ENCODE measurements at regions not wholly inside any gene's neighbourhood (a gene's known extent, or its start where the extent isn't known, plus 50 kb on each side); places are given as distances from the start of the nearest gene placed in this dataset.

DNA sequence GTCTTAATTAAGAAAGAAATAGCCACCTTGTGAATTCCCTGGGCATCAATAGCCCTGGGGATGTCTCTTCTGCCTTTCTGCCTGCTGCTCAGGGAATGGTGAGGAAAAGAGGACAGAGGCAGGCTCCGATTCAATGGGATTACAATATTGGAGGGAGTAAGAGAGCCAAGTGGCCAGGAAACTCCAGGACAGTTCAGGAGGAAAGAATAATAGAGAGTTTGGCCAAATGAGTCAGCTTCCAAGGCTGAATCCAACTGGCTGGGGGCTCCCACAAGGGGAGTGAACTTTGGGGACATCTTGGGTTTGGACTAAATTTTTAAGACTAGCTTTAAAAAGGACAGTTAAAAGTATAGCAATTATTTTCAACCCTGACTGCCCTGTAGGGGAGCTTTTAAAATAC, 235.8 kb upstream of the ASIC2 start:
- no peak for TF ChIP-seq POLR2A (IDR thresholded peaks at IDR 0.05)
- TF ChIP-seq POLR2AphosphoS5 (IDR thresholded peaks at IDR 0.05), result no peak
- TF ChIP-seq, protein P1, sequence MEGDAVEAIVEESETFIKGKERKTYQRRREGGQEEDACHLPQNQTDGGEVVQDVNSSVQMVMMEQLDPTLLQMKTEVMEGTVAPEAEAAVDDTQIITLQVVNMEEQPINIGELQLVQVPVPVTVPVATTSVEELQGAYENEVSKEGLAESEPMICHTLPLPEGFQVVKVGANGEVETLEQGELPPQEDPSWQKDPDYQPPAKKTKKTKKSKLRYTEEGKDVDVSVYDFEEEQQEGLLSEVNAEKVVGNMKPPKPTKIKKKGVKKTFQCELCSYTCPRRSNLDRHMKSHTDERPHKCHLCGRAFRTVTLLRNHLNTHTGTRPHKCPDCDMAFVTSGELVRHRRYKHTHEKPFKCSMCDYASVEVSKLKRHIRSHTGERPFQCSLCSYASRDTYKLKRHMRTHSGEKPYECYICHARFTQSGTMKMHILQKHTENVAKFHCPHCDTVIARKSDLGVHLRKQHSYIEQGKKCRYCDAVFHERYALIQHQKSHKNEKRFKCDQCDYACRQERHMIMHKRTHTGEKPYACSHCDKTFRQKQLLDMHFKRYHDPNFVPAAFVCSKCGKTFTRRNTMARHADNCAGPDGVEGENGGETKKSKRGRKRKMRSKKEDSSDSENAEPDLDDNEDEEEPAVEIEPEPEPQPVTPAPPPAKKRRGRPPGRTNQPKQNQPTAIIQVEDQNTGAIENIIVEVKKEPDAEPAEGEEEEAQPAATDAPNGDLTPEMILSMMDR (IDR thresholded peaks at IDR 0.05), result no peak
- TF ChIP-seq EP300 (IDR thresholded peaks at IDR 0.05), result no peak
- no peak overlapping the region for H3K4me3 ChIP-seq
- no peaks in the 10 kb centered on the region for H3K36me3 ChIP-seq
- no peak overlapping the region for H3K27ac ChIP-seq
- no peak for DNase-seq
- H3K4me1 ChIP-seq, result peaks cover 0 to 2% (median 0%) of the 10 kb centered on the region in 4 donors
- WGBS, 2 donors, result 73 to 75% methylated on average over 1 of the region's 1 CpG
- peaks cover 0 to 5% (median 2%) of the 10 kb centered on the region in 4 donors for H3K9me3 ChIP-seq
- intact Hi-C loops (cut with DNase I), result no loop called here
- H3K27me3 ChIP-seq, result no peaks in the 10 kb centered on the region

DNA sequence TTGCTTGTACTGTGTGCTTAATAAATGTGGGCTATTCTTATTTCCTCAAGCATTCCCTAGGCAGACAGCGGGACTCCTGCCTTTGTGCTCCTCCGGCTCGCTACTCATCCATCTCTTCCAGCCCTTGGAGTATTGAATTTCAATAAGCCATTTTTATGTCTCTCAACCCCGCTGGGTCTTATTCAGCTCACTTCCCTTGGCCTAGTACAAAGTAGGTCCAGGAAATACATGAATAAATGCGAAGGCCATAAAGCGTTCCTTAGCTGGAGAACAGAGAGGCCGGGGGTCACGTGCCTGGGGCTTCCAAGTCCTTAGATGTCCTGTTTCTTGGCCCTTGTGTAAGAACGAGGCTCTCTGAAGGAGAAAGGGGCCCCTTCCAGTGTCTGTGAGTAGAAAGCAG, 236.7 kb upstream of the ASIC2 start:
- Histone ChIP-seq H3K4me3 (no peak overlapping the region), H3K36me3 (no peaks in the 10 kb centered on the region), H3K27ac (no peak overlapping the region), H3K4me1 (no peaks in the 10 kb centered on the region), H3K27me3 (no peaks in the 10 kb centered on the region), H3K9me3 (peaks cover 0 to 5% (median 2%) of the 10 kb centered on the region in 4 donors)
- DNase-seq, result no peak
- TF ChIP-seq POLR2A (IDR thresholded peaks at IDR 0.05) (no peak), POLR2AphosphoS5 (IDR thresholded peaks at IDR 0.05) (no peak), EP300 (IDR thresholded peaks at IDR 0.05) (no peak)
- TF ChIP-seq, protein P1 (IDR thresholded peaks at IDR 0.05), result no peak
- WGBS, 2 donors, result 75 to 76% methylated on average over 9 of the region's 9 CpGs
- intact Hi-C loops (cut with DNase I), result no loop called here

DNA sequence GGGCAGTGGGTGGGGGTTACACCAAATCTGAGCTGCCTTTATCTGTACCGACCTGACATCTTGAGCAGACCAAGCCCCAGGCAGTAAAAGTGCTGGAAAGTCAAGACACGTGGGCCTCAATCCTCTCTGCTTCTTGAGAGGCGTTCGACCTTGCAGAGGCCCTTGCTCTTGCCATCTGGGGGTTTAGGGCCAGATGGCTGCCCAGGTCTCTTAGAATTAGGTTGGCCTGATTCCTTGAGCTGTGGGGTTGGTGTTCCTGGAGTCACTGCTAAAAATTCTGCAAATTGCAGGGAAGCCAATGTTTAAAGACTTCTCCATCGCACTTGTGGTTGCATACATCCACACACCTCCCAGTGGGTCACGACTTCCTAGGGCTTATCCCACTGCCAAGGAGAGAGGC, 238.2 kb upstream of the ASIC2 start:
- no peaks in the 10 kb centered on the region for H3K4me1 ChIP-seq
- H3K27me3 ChIP-seq, result no peaks in the 10 kb centered on the region
- H3K36me3 ChIP-seq, result no peaks in the 10 kb centered on the region
- H3K9me3 ChIP-seq, result peaks cover 0 to 5% (median 2%) of the 10 kb centered on the region in 4 donors
- no peak overlapping the region for H3K27ac ChIP-seq
- WGBS, 2 donors, result 69 to 80% methylated on average over 6 of the region's 6 CpGs
- intact Hi-C loops (cut with DNase I), result no loop called here
- DNase-seq, result no peak
- H3K4me3 ChIP-seq, result no peak overlapping the region
- TF ChIP-seq, protein P1 (IDR thresholded peaks at IDR 0.05), result no peak
- TF ChIP-seq POLR2AphosphoS5 (IDR thresholded peaks at IDR 0.05), result no peak
- TF ChIP-seq EP300 (IDR thresholded peaks at IDR 0.05), result no peak
- TF ChIP-seq POLR2A (IDR thresholded peaks at IDR 0.05), result no peak

DNA sequence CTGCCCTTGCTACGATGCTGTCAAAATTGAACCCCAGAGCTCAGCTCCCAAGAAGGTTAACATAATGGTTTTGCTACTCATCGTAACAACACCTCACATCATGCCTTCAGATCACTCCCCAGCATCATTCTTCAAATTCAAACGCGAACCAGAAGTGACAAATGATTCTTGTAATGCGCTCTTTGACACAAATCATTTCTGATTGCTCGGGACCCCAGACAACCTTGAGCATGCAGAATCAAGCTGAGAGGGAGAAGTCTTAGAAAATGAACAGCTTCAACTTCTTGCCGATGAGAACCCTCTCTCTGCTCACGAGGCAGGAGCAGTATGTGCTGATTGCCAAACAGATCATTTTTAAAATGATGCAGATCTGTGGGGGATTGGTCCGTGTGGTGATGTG, 241.0 kb upstream of the ASIC2 start:
- TF ChIP-seq, protein P1 (IDR thresholded peaks at IDR 0.05), result no peak
- TF ChIP-seq POLR2A (IDR thresholded peaks at IDR 0.05) (no peak), EP300 (IDR thresholded peaks at IDR 0.05) (no peak), POLR2AphosphoS5 (IDR thresholded peaks at IDR 0.05) (no peak)
- whole genome bisulfite sequencing, 2 donors, result 82 to 83% methylated on average over 9 of the region's 9 CpGs
- intact Hi-C loops (cut with DNase I), result no loop called here
- Histone ChIP-seq H3K27me3 (no peaks in the 10 kb centered on the region), H3K36me3 (no peaks in the 10 kb centered on the region), H3K27ac (no peak overlapping the region), H3K4me3 (no peak overlapping the region), H3K4me1 (no peaks in the 10 kb centered on the region), H3K9me3 (no peaks in the 10 kb centered on the region)
- DNase-seq, result no peak

DNA sequence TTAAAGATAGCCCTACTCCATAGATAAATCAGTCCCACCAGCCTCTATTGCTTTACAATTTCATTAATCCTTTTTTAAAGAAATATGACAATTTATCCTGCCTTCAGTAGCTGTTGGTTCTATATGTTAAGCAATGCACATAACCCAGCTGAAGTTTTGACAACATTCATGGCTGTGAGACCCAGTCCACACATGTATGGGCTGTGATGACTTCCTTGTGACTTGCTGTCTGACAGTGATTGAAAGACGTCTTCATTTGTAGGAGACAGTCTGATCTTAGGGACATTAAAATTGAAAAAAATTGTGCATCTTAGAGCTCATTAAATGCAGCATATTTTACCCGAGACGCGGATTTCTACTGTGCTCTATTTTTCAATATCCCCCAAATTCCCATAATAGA, 252.0 kb upstream of the ASIC2 start:
- H3K27me3 ChIP-seq, result peaks cover 0 to 7% (median 0%) of the 10 kb centered on the region in 3 donors
- TF ChIP-seq, protein P1 (IDR thresholded peaks at IDR 0.05), result no peak
- TF ChIP-seq POLR2AphosphoS5 (IDR thresholded peaks at IDR 0.05) (no peak), POLR2A (IDR thresholded peaks at IDR 0.05) (no peak), EP300 (IDR thresholded peaks at IDR 0.05) (no peak)

More for the DNA sequence above, 252.0 kb upstream of the ASIC2 start:
- intact Hi-C loops (cut with DNase I), result no loop called here
- no peaks in the 10 kb centered on the region for H3K36me3 ChIP-seq
- H3K9me3 ChIP-seq, result no peaks in the 10 kb centered on the region
- H3K27ac ChIP-seq, result no peak overlapping the region
- no peaks in the 10 kb centered on the region for H3K4me1 ChIP-seq
- 89 to 90% methylated on average over 4 of the region's 4 CpGs for WGBS, 2 donors
- no peak for DNase-seq
- H3K4me3 ChIP-seq, result no peak overlapping the region
